HL-60 (cell line): ENCODE measurements at regions not wholly inside any gene's neighbourhood (a gene's known extent, or its start where the extent isn't known, plus 50 kb on each side); places are given as distances from the start of the nearest gene placed in this dataset.

Source experiments
- DNase-seq, 2 experiments: peaks; one replicate each; pipeline ENCODE4 v3.0.0-alpha.2; 2010 to 2020; ENCODE audit warnings: low read depth in 1 of 2, low spot score in 1 of 2
- H3K27ac ChIP-seq: fragments of 250-450 bp; sonication (Bioruptor Pico); replicated peaks from 2 replicates; pipeline ENCODE4 v1.5.1; 2020; ENCODE audit warnings: mild to moderate bottlenecking, moderate library complexity
- H3K27me3 ChIP-seq: fragments of 250-450 bp; sonication (Bioruptor Pico); 2 replicates; pipeline ENCODE4 v1.5.1; 2021; ENCODE audit warnings: mild to moderate bottlenecking, moderate library complexity; ENCODE audit not compliant: insufficient read depth, poor library complexity, severe bottlenecking
- H3K4me3 ChIP-seq: replicated peaks from 2 replicates; pipeline ENCODE4 v1.5.1; 2011; ENCODE audit warnings: mild to moderate bottlenecking, control low read depth, low read length; ENCODE audit not compliant: insufficient read depth
- CTCF ChIP-seq: IDR thresholded peaks from one replicate; pipeline ENCODE4 v1.5.1; 2011; ENCODE audit warnings: low read length, control low read depth, inconsistent platforms; ENCODE audit not compliant: insufficient read depth
- GABPA ChIP-seq: IDR thresholded peaks from 2 replicates; pipeline ENCODE4 v1.6.1; 2012; ENCODE audit warnings: low read depth
- POLR2AphosphoS5 ChIP-seq: IDR thresholded peaks from 2 replicates; pipeline ENCODE4 v1.6.1; 2012; ENCODE audit warnings: low read depth
- REST ChIP-seq: IDR thresholded peaks from 2 replicates; pipeline ENCODE4 v1.6.1; 2012; ENCODE audit warnings: low read depth; ENCODE audit not compliant: insufficient replicate concordance
- SPI1 ChIP-seq: IDR thresholded peaks from 2 replicates; pipeline ENCODE4 v1.6.1; 2012; ENCODE audit warnings: low read depth, mild to moderate bottlenecking, borderline replicate concordance

GRCh38 chrX:111041018-111041462, 55.0 kb upstream of the PAK3 start:
- DNase-seq, result peak; percentile 60 to 71
- peak overlapping the region; percentile 34 for H3K27ac ChIP-seq
- H3K4me3 ChIP-seq, result no peak overlapping the region
- no peaks in the 10 kb centered on the region for H3K27me3 ChIP-seq
- TF ChIP-seq POLR2AphosphoS5 (no peak), CTCF (no peak), SPI1 (no peak), GABPA (no peak), REST (no peak)

DNA sequence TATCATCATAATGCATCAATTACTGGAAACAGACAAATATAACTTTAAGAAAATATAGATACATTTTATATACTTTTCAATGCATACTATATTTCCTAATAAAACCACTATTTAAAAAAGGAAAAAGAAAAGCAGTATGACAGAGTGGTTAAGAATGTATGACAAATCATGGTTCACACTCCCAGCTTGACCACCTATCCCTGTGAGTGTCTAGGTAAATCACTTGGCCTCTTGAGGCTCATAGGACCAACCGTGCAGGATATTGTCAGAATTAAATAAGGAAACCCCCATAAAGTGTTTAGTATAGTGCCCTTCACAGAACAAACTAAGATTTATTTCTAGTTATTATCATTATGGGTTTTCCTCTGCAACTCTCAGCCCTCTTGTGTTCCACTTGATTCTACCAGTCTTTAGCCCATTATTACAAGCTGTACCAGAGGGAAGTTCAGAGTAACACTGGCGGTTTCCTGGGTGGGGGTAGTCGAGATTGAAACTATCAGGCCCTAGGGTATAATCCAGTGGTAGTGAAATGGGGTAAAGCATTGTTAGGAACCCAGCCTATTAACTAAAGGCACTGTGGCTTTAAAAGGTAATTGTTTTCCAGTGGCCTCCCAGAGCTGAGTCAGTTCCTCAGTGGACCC, 55.5 kb upstream of the PAK3 start:
- DNase-seq, result no peak
- Histone ChIP-seq H3K27ac (peak overlapping the region; percentile 34), H3K4me3 (no peak overlapping the region), H3K27me3 (no peaks in the 10 kb centered on the region)
- TF ChIP-seq SPI1 (no peak), CTCF (no peak), GABPA (no peak)

GRCh38 chrX:111039606-111040005, 56.4 kb upstream of the PAK3 start:
- H3K4me3 ChIP-seq, result no peak overlapping the region
- no peak for DNase-seq
- H3K27me3 ChIP-seq, result no peaks in the 10 kb centered on the region

More at GRCh38 chrX:111039606-111040005, 56.4 kb upstream of the PAK3 start:
- no peak overlapping the region for H3K27ac ChIP-seq
- TF ChIP-seq POLR2AphosphoS5 (no peak), CTCF (no peak), SPI1 (no peak), REST (no peak), GABPA (no peak)
